Naive thymus-derived CD4-positive, alpha-beta T cell (primary cell): ENCODE measurements at regions not wholly inside any gene's neighbourhood (a gene's known extent, or its start where the extent isn't known, plus 50 kb on each side); places are given as distances from the start of the nearest gene placed in this dataset.

Experiments
- ATAC-seq: fragments of 150-1000 bp; cut with Tn5 transposase; 2 replicates; pipeline ENCODE4 v1.10.0; 2021; ENCODE audit warnings: mild to moderate bottlenecking, moderate library complexity
- CTCF ChIA-PET: fragments of 350-600 bp; sonication (Branson Sonifier 250); formaldehyde crosslinking; loops from one replicate; lab custom pipeline; 2021; ENCODE audit warnings: antibody characterized with exemption; lab: Charles Lee
- POLR2A ChIA-PET: fragments of 350-600 bp; sonication (Branson Sonifier 250); formaldehyde crosslinking; loops from one replicate; lab custom pipeline; 2021; ENCODE audit warnings: antibody characterized with exemption, inconsistent platforms; lab: Charles Lee
- DNase-seq, 9 donors: peaks; one replicate each; pipeline versions ENCODE4 v3.0.0 to v3.0.0-alpha.2; 2020 to 2022; ENCODE audit warnings: mixed read lengths in 1 of 9
- H3K27ac ChIP-seq: one replicate; pipeline ENCODE4 v1.7.0; 2013; ENCODE audit warnings: mild to moderate bottlenecking, low read depth, low read length, moderate library complexity
- H3K27me3 ChIP-seq, 2 donors: one replicate each; pipeline ENCODE4 v1.7.0; 2013; ENCODE audit warnings: low read length in 2 of 2, mild to moderate bottlenecking in 2 of 2, moderate library complexity in 2 of 2; ENCODE audit not compliant: control insufficient read depth in 2 of 2, insufficient read depth in 2 of 2
- H3K36me3 ChIP-seq, 3 experiments: 1 replicate in 2 of 3; 2 replicates in 1 of 3; pipeline ENCODE4 v1.7.0; 2013; ENCODE audit warnings: low read length in 3 of 3, mild to moderate bottlenecking in 3 of 3, moderate library complexity in 1 of 3; ENCODE audit not compliant: insufficient read depth in 3 of 3, control insufficient read depth in 2 of 3
- H3K4me1 ChIP-seq, 2 donors: one replicate each; pipeline ENCODE4 v1.7.0; 2013; ENCODE audit warnings: low read length in 2 of 2, mild to moderate bottlenecking in 2 of 2, moderate library complexity in 1 of 2; ENCODE audit not compliant: control insufficient read depth in 2 of 2, insufficient read depth in 2 of 2
- H3K4me3 ChIP-seq: 2 replicates; pipeline ENCODE4 v1.7.0; 2013; ENCODE audit warnings: mild to moderate bottlenecking, low read length
- H3K9me3 ChIP-seq, 3 experiments: 1 replicate in 2 of 3; 2 replicates in 1 of 3; pipeline ENCODE4 v1.7.0; 2013; ENCODE audit warnings: low read length in 3 of 3; ENCODE audit not compliant: control insufficient read depth in 2 of 3
- H3K27ac Mint-ChIP-seq, 9 donors: one replicate each; pipeline ENCODE4 v1.8.0; 2020 to 2022; ENCODE audit warnings: mixed read lengths in 9 of 9, mild to moderate bottlenecking in 8 of 9, moderate library complexity in 5 of 9, inconsistent platforms in 2 of 9
- H3K27me3 Mint-ChIP-seq, 5 donors: one replicate each; pipeline ENCODE4 v1.8.0; 2021 to 2022; ENCODE audit warnings: mixed read lengths in 5 of 5, mild to moderate bottlenecking in 1 of 5
- H3K36me3 Mint-ChIP-seq, 5 donors: one replicate each; pipeline ENCODE4 v1.8.0; 2020 to 2022; ENCODE audit warnings: mixed read lengths in 5 of 5, mild to moderate bottlenecking in 3 of 5, inconsistent platforms in 1 of 5
- H3K4me1 Mint-ChIP-seq, 7 donors: one replicate each; pipeline ENCODE4 v1.8.0; 2020 to 2022; ENCODE audit warnings: mixed read lengths in 7 of 7, mild to moderate bottlenecking in 3 of 7, inconsistent platforms in 1 of 7
- H3K4me3 Mint-ChIP-seq, 10 donors: one replicate each; pipeline ENCODE4 v1.8.0; 2020 to 2022; ENCODE audit warnings: mild to moderate bottlenecking in 10 of 10, mixed read lengths in 10 of 10, moderate library complexity in 6 of 10, inconsistent platforms in 2 of 10
- H3K9me3 Mint-ChIP-seq, 11 donors: one replicate each; pipeline ENCODE4 v1.8.0; 2020 to 2022; ENCODE audit warnings: mixed read lengths in 11 of 11, mild to moderate bottlenecking in 4 of 11, inconsistent platforms in 1 of 11, moderate library complexity in 1 of 11
- intact Hi-C, 2 donors: fragments of 100-400 bp; cut with micrococcal nuclease; formaldehyde crosslinking; loops; one replicate each; pipeline ENCODE4 v1.15.1; 2023

DNA sequence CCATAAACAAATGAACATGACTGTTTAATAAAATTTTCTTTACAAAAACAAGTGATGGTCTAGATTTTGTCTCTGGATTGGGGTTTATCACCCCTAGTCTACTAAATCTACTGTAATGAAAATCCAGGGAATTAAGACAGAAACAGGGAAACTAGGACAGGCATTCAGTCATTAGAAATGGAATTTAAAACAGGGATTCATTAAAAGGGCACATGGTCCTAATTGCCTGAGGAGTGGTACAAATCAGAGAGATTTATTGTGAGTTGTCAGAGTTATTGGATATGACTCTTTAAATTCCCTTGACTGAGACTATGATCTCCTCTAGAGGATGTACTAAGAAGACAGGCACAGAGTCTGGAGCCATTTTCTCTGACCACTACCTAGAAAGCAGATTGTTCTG lies 670.9 kb upstream of the GCFC2 start:
- Mint-ChIP-seq H3K4me1 (no peaks in the 10 kb centered on the region), H3K27me3 (no peaks in the 10 kb centered on the region), H3K36me3 (no peaks in the 10 kb centered on the region), H3K27ac (no peak overlapping the region), H3K9me3 (peaks cover 0 to 24% (median 3%) of the 10 kb centered on the region in 11 donors), H3K4me3 (no peak overlapping the region)
- Histone ChIP-seq H3K27me3 (no peaks in the 10 kb centered on the region), H3K27ac (no peak overlapping the region), H3K4me1 (no peaks in the 10 kb centered on the region), H3K36me3 (no peaks in the 10 kb centered on the region), H3K4me3 (no peak overlapping the region), H3K9me3 (no peaks in the 10 kb centered on the region)
- DNase-seq (no peak), ATAC-seq (no peak)
- ChIA-PET CTCF (no interaction called here), POLR2A (no interaction called here)
- intact Hi-C loops: no loop called here

GRCh38 chr2:76378140-76378539 lies 667.4 kb upstream of the GCFC2 start:
- Mint-ChIP-seq H3K27ac (no peak overlapping the region), H3K27me3 (no peaks in the 10 kb centered on the region), H3K9me3 (peaks cover 0 to 18% (median 3%) of the 10 kb centered on the region in 11 donors), H3K4me1 (no peaks in the 10 kb centered on the region), H3K36me3 (no peaks in the 10 kb centered on the region), H3K4me3 (no peak overlapping the region)
- Histone ChIP-seq H3K9me3 (no peaks in the 10 kb centered on the region), H3K27me3 (no peaks in the 10 kb centered on the region), H3K4me3 (no peak overlapping the region), H3K36me3 (no peaks in the 10 kb centered on the region), H3K27ac (no peak overlapping the region), H3K4me1 (no peaks in the 10 kb centered on the region)
- no peak for DNase-seq
- POLR2A ChIA-PET: no interaction called here
- CTCF ChIA-PET: no interaction called here
- intact Hi-C loops: no loop called here
- ATAC-seq: no peak

DNA sequence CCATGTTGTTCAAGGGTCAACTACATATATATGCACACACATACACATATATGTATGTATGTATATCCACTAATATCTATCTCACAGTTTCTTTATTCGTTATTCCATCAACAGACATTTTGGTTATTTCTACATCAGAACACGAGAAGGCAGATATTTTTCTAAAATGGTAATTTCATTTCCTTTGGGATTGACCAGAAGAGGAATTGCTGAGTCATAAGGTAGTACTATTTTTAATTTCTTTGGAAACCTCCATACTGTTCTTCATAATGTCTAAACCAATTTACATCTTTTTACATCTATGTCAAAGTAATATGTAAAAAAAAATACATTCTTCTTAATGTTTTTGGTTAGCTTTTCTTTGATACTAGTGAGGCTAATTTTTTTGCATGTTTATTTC lies 630.7 kb upstream of the GCFC2 start:
- H3K4me3 Mint-ChIP-seq: no peak overlapping the region
- peaks cover 0 to 35% (median 4%) of the 10 kb centered on the region in 11 donors for H3K9me3 Mint-ChIP-seq
- no peak overlapping the region for H3K27ac Mint-ChIP-seq
- H3K27me3 Mint-ChIP-seq: no peaks in the 10 kb centered on the region
- Histone ChIP-seq H3K4me3 (no peak overlapping the region), H3K27ac (no peak overlapping the region), H3K9me3 (no peaks in the 10 kb centered on the region), H3K36me3 (no peaks in the 10 kb centered on the region), H3K4me1 (no peaks in the 10 kb centered on the region), H3K27me3 (no peaks in the 10 kb centered on the region)
- DNase-seq: no peak
- no peaks in the 10 kb centered on the region for H3K36me3 Mint-ChIP-seq
- H3K4me1 Mint-ChIP-seq: no peaks in the 10 kb centered on the region
- intact Hi-C loops: no loop called here
- POLR2A ChIA-PET: no interaction called here
- ATAC-seq: no peak
- CTCF ChIA-PET: no interaction called here

DNA sequence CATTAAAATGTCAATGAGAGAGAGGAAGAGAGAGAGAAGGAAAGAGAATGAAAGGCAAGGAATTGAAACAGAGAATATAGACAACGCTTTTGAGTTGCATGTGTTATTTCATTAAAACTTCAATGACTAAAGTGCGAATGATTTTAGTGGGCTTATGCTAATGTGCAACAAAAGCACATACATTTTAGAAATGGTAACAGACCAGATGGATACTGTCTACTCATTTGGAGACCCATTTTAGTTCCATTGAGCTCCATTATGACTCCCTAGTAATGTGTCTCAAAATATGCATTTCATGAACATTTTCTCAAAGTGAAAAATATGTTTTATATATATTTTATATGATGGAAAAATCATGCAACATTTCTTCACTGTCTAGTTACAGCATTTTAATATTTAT lies 622.2 kb upstream of the GCFC2 start:
- Mint-ChIP-seq H3K9me3 (peaks cover 3 to 41% (median 9%) of the 10 kb centered on the region in 11 donors), H3K4me3 (no peak overlapping the region), H3K4me1 (no peaks in the 10 kb centered on the region), H3K27me3 (no peaks in the 10 kb centered on the region), H3K27ac (no peak overlapping the region), H3K36me3 (peaks cover 0 to 3% (median 0%) of the 10 kb centered on the region in 5 donors)
- ATAC-seq (no peak), DNase-seq (no peak)
- intact Hi-C loops: no loop called here
- H3K36me3 ChIP-seq: no peaks in the 10 kb centered on the region
- H3K4me1 ChIP-seq: no peaks in the 10 kb centered on the region
- ChIA-PET CTCF (no interaction called here), POLR2A (no interaction called here)
- no peak overlapping the region for H3K4me3 ChIP-seq
- no peak overlapping the region for H3K27ac ChIP-seq
- H3K27me3 ChIP-seq: no peaks in the 10 kb centered on the region
- H3K9me3 ChIP-seq: no peaks in the 10 kb centered on the region

DNA sequence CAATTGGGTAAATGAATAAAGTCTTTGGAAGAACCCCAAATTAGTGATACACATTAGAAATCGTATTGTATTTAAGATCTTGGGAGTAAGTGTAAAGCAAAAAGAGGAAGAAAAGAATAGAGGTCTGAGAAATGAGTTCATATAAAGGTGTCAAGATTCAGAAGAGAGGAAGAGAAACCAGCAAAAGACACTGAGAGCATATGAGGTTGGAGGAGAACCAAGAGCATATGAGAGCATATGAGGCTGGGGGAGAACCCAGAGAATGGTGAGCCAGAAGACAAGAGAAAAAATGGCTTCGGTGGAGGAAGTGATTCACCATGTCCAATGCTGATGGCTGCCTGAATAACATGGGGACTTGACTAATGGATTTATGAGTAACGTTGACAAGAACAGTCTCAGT lies 620.1 kb upstream of the GCFC2 start:
- ChIA-PET CTCF (no interaction called here), POLR2A (no interaction called here)
- Histone ChIP-seq H3K4me1 (no peaks in the 10 kb centered on the region), H3K27me3 (no peaks in the 10 kb centered on the region), H3K4me3 (no peak overlapping the region), H3K36me3 (no peaks in the 10 kb centered on the region), H3K27ac (no peak overlapping the region), H3K9me3 (no peaks in the 10 kb centered on the region)
- no peaks in the 10 kb centered on the region for H3K4me1 Mint-ChIP-seq
- H3K27me3 Mint-ChIP-seq: no peaks in the 10 kb centered on the region
- intact Hi-C loops: no loop called here
- peaks cover 0 to 3% (median 0%) of the 10 kb centered on the region in 5 donors for H3K36me3 Mint-ChIP-seq
- no peak for ATAC-seq
- DNase-seq: no peak
- no peak overlapping the region for H3K27ac Mint-ChIP-seq
- H3K9me3 Mint-ChIP-seq: peaks cover 2 to 32% (median 11%) of the 10 kb centered on the region in 11 donors
- no peak overlapping the region for H3K4me3 Mint-ChIP-seq

- Mint-ChIP-seq H3K4me3 (no peak overlapping the region), H3K4me1 (no peaks in the 10 kb centered on the region), H3K9me3 (peaks cover 0 to 14% (median 7%) of the 10 kb centered on the region in 11 donors), H3K27me3 (no peaks in the 10 kb centered on the region), H3K36me3 (peaks cover 0 to 3% (median 0%) of the 10 kb centered on the region in 5 donors), H3K27ac (no peak overlapping the region)
- intact Hi-C loops: no loop called here
- no peaks in the 10 kb centered on the region for H3K36me3 ChIP-seq
- ChIA-PET POLR2A (no interaction called here), CTCF (no interaction called here)
- ATAC-seq: no peak
- no peaks in the 10 kb centered on the region for H3K9me3 ChIP-seq
- no peaks in the 10 kb centered on the region for H3K27me3 ChIP-seq
- no peak for DNase-seq
- no peak overlapping the region for H3K4me3 ChIP-seq
- no peaks in the 10 kb centered on the region for H3K4me1 ChIP-seq
- H3K27ac ChIP-seq: no peak overlapping the region
Observed at GRCh38 chr2:76326636-76327035, 615.9 kb upstream of the GCFC2 start.

DNA sequence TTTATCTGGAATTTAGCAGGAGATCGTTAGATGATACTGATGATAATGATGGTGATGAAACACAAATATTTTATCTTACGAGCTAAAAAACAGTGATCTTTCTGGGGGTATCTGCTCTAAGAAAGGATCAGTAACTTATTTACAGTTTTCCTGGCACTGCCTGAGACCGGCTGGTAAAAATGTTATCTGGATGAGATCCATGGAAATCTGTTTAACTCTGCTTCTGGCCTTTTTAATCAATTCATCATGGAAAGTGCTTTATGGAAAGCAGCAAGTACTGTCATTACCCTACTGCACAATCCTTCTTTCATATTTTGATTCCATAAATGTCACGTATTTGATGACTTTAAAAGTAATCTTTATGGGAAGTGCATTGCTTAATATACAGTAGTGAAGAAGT lies 612.7 kb upstream of the GCFC2 start:
- intact Hi-C loops: no loop called here

More for the DNA sequence above, 612.7 kb upstream of the GCFC2 start:
- CTCF ChIA-PET: interaction anchor here (0.7 kb wide), 1 partner anchor 57 kb away, joined by 4 read pairs; no protein-coding TSS in a partner anchor
- Histone ChIP-seq H3K4me1 (no peaks in the 10 kb centered on the region), H3K4me3 (no peak overlapping the region), H3K27me3 (no peaks in the 10 kb centered on the region), H3K9me3 (no peaks in the 10 kb centered on the region), H3K27ac (no peak overlapping the region), H3K36me3 (no peaks in the 10 kb centered on the region)
- Mint-ChIP-seq H3K4me3 (no peak overlapping the region), H3K36me3 (no peaks in the 10 kb centered on the region), H3K27ac (no peak overlapping the region), H3K27me3 (no peaks in the 10 kb centered on the region), H3K9me3 (peaks cover under 1 to 18% (median 2%) of the 10 kb centered on the region in 11 donors), H3K4me1 (no peaks in the 10 kb centered on the region)
- DNase-seq (no peak), ATAC-seq (no peak)
- POLR2A ChIA-PET: no interaction called here
